T-cell (primary cell): ENCODE measurements at regions not wholly inside any gene's neighbourhood (a gene's known extent, or its start where the extent isn't known, plus 50 kb on each side); places are given as distances from the start of the nearest gene placed in this dataset.

Experiments used
- ATAC-seq, 4 experiments: fragments of 200-7000 bp in 3 of 4; fragments of 150-1000 bp in 1 of 4; cut with Tn5 transposase; replicated peaks in 1 of 4; 1 replicate in 3 of 4; 2 replicates in 1 of 4; pipeline ENCODE4 v1.10.0; 2021; ENCODE audit warnings: moderate library complexity in 3 of 4, mild to moderate bottlenecking in 2 of 4, moderate number of reproducible peaks in 1 of 4
- CTCF ChIA-PET, 2 donors: fragments of 300-600 bp; sonication (Branson Sonifier 250); formaldehyde crosslinking; loops; one replicate each; lab custom pipeline; 2022; ENCODE audit warnings: antibody characterized with exemption in 2 of 2; lab: Charles Lee
- POLR2A ChIA-PET, 2 donors: fragments of 300-600 bp; sonication (Branson Sonifier 250); formaldehyde crosslinking; loops; one replicate each; lab custom pipeline; 2022; ENCODE audit warnings: antibody characterized with exemption in 2 of 2; lab: Charles Lee
- DNase-seq, 35 experiments: peaks; one replicate each; pipeline versions ENCODE4 v3.0.0 to v3.0.0-alpha.2; 2013 to 2023
- H3K27ac ChIP-seq: one replicate; pipeline ENCODE4 v1.5.1; 2013; ENCODE audit warnings: low read length
- H3K27me3 ChIP-seq, 2 experiments: replicated peaks in 1 of 2; 1 replicate in 1 of 2; 2 replicates in 1 of 2; pipeline versions ENCODE4 v1.6.1 to v1.7.0; 2013; ENCODE audit warnings: low read length in 1 of 2, mixed read lengths in 1 of 2; ENCODE audit not compliant: control insufficient read depth in 2 of 2, insufficient read depth in 2 of 2; ENCODE audit errors: extremely low read depth in 1 of 2
- H3K36me3 ChIP-seq, 2 donors: 1 replicate in 1 of 2; 2 replicates in 1 of 2; pipeline versions ENCODE4 v1.6.1 to v1.7.0; 2013; ENCODE audit warnings: low read length in 1 of 2; ENCODE audit not compliant: control insufficient read depth in 2 of 2, insufficient read depth in 1 of 2; ENCODE audit errors: extremely low read depth in 1 of 2
- H3K4me1 ChIP-seq, 2 experiments: 1 replicate in 1 of 2; 2 replicates in 1 of 2; pipeline versions ENCODE4 v1.6.1 to v1.7.0; 2013; ENCODE audit warnings: low read length in 2 of 2, mixed read lengths in 1 of 2; ENCODE audit not compliant: insufficient read depth in 2 of 2, control insufficient read depth in 1 of 2; ENCODE audit errors: extremely low read depth in 1 of 2
- H3K4me3 ChIP-seq, 2 donors: 1 replicate in 1 of 2; 2 replicates in 1 of 2; pipeline versions ENCODE4 v1.5.1 to v1.7.0; 2013; ENCODE audit warnings: mild to moderate bottlenecking in 2 of 2, low read length in 1 of 2, moderate library complexity in 1 of 2; ENCODE audit not compliant: control insufficient read depth in 1 of 2; ENCODE audit errors: extremely low read depth in 1 of 2
- H3K9me3 ChIP-seq: 2 replicates; pipeline ENCODE4 v1.7.0; 2013
- H3K27ac Mint-ChIP-seq, 2 donors: one replicate each; pipeline ENCODE4 v1.8.0; 2020 to 2021; ENCODE audit warnings: mild to moderate bottlenecking in 2 of 2, mixed read lengths in 2 of 2
- H3K27me3 Mint-ChIP-seq, 2 donors: one replicate each; pipeline ENCODE4 v1.8.0; 2021 to 2022; ENCODE audit warnings: mixed read lengths in 2 of 2
- H3K36me3 Mint-ChIP-seq: one replicate; pipeline ENCODE4 v1.8.0; 2021; ENCODE audit warnings: mixed read lengths
- H3K4me1 Mint-ChIP-seq, 3 donors: one replicate each; pipeline ENCODE4 v1.8.0; 2020 to 2022; ENCODE audit warnings: mixed read lengths in 3 of 3, mild to moderate bottlenecking in 1 of 3
- H3K4me3 Mint-ChIP-seq, 3 donors: one replicate each; pipeline ENCODE4 v1.8.0; 2020 to 2022; ENCODE audit warnings: mild to moderate bottlenecking in 3 of 3, mixed read lengths in 3 of 3, moderate library complexity in 3 of 3
- H3K9me3 Mint-ChIP-seq, 3 donors: one replicate each; pipeline ENCODE4 v1.8.0; 2020 to 2022; ENCODE audit warnings: mixed read lengths in 3 of 3
- WGBS: methylation state at CpG from one replicate; pipeline ENCODE4 v1.1.5; 2013; ENCODE audit warnings: missing lambda C conversion rate; ENCODE audit not compliant: insufficient coverage; 5-methylcytosine and 5-hydroxymethylcytosine counted together

DNA sequence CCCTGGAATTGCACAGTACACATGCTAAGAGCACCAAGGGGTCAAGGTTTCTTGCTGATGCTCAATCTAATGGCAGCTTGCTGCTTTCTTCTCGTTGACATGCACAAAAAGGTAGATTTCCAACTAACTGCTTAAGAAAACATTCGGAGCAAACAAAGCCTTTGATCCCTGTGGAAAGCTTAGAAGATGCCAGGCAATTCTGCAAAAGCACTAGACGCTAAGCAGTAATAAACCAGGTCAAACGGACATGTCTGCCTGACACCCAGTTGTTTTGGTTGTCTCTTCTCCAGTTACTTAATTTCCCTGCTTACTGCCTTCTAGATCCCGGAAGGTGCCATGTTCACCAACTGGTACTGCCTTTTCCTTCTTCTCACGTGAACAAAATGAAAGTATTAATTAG lies 100.5 kb upstream of the TMCC3 start:
- no peaks in the 10 kb centered on the region for H3K4me1 Mint-ChIP-seq
- Histone ChIP-seq H3K4me3 (no peak overlapping the region), H3K4me1 (no peaks in the 10 kb centered on the region), H3K27me3 (peaks cover 0 to 6% of the 10 kb centered on the region in 2 experiments), H3K36me3 (no peaks in the 10 kb centered on the region), H3K9me3 (no peaks in the 10 kb centered on the region), H3K27ac (no peak overlapping the region)
- H3K27me3 Mint-ChIP-seq: peaks cover 8 to 10% of the 10 kb centered on the region in 2 donors
- no peak overlapping the region for H3K4me3 Mint-ChIP-seq
- POLR2A ChIA-PET: no interaction called here
- 86% methylated on average over 3 of the region's 6 CpGs for WGBS
- no peaks in the 10 kb centered on the region for H3K36me3 Mint-ChIP-seq
- no peak overlapping the region for H3K27ac Mint-ChIP-seq
- CTCF ChIA-PET: no interaction called here
- no peaks in the 10 kb centered on the region for H3K9me3 Mint-ChIP-seq
- no peak for DNase-seq
- ATAC-seq: no peak

DNA sequence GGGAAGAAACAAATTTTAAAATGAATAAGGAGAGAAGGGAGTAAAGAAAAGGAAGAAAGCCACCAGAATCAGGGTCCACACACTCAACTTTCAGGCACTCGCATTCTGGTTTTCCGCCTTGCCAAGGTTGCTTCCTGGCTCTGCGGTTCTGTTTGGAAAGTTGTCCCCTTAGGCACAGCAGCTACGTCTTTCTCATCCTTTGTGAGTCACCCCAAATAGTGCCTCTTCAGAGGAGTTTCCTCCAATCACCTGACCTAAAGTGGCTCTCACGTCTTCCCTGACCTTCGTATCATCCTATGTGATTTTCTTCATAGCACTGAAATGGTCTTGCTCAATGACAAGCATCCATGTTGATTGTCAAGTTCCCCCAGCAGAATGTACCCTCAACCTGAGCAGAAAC lies 99.5 kb upstream of the TMCC3 start:
- Mint-ChIP-seq H3K4me1 (no peaks in the 10 kb centered on the region), H3K27me3 (peaks cover 8 to 10% of the 10 kb centered on the region in 2 donors), H3K36me3 (no peaks in the 10 kb centered on the region), H3K27ac (no peak overlapping the region), H3K9me3 (no peaks in the 10 kb centered on the region), H3K4me3 (no peak overlapping the region)
- Histone ChIP-seq H3K9me3 (no peaks in the 10 kb centered on the region), H3K4me3 (no peak overlapping the region), H3K27ac (no peak overlapping the region), H3K36me3 (no peaks in the 10 kb centered on the region), H3K27me3 (peaks cover 0 to 6% of the 10 kb centered on the region in 2 experiments), H3K4me1 (no peaks in the 10 kb centered on the region)
- ChIA-PET POLR2A (no interaction called here), CTCF (no interaction called here)
- DNase-seq (no peak), ATAC-seq (no peak)
- whole genome bisulfite sequencing: 89% methylated on average over 6 of the region's 6 CpGs

- ATAC-seq: no peak
- no peaks in the 10 kb centered on the region for H3K9me3 Mint-ChIP-seq
- no peak overlapping the region for H3K27ac Mint-ChIP-seq
- POLR2A ChIA-PET: no interaction called here
- H3K36me3 Mint-ChIP-seq: no peaks in the 10 kb centered on the region
- WGBS: no CpG with 5 or more reads among the region's 7 CpGs
- Histone ChIP-seq H3K27ac (no peak overlapping the region), H3K9me3 (no peaks in the 10 kb centered on the region), H3K4me3 (no peak overlapping the region), H3K27me3 (peaks cover 0 to 6% of the 10 kb centered on the region in 2 experiments), H3K4me1 (no peaks in the 10 kb centered on the region), H3K36me3 (no peaks in the 10 kb centered on the region)
- H3K4me1 Mint-ChIP-seq: no peaks in the 10 kb centered on the region
- peaks cover 8 to 10% of the 10 kb centered on the region in 2 donors for H3K27me3 Mint-ChIP-seq
- no peak for DNase-seq
- CTCF ChIA-PET: no interaction called here
- no peak overlapping the region for H3K4me3 Mint-ChIP-seq
These were observed 99.1 kb upstream of the TMCC3 start for GRCh38 chr12:94749455-94749854.

GRCh38 chr12:94748726-94749421 lies 98.5 kb upstream of the TMCC3 start:
- no peak overlapping the region for H3K4me3 Mint-ChIP-seq
- peaks cover 8 to 10% of the 10 kb centered on the region in 2 donors for H3K27me3 Mint-ChIP-seq
- no peak for ATAC-seq
- H3K36me3 Mint-ChIP-seq: no peaks in the 10 kb centered on the region
- WGBS: 79% methylated on average over 2 of the region's 10 CpGs
- ChIA-PET POLR2A (no interaction called here), CTCF (no interaction called here)
- no peaks in the 10 kb centered on the region for H3K9me3 Mint-ChIP-seq
- H3K27ac Mint-ChIP-seq: no peak overlapping the region
- Histone ChIP-seq H3K9me3 (no peaks in the 10 kb centered on the region), H3K27me3 (peaks cover 0 to 6% of the 10 kb centered on the region in 2 experiments), H3K4me3 (no peak overlapping the region), H3K36me3 (no peaks in the 10 kb centered on the region), H3K4me1 (no peaks in the 10 kb centered on the region), H3K27ac (no peak overlapping the region)
- DNase-seq: no peak
- H3K4me1 Mint-ChIP-seq: no peaks in the 10 kb centered on the region

DNA sequence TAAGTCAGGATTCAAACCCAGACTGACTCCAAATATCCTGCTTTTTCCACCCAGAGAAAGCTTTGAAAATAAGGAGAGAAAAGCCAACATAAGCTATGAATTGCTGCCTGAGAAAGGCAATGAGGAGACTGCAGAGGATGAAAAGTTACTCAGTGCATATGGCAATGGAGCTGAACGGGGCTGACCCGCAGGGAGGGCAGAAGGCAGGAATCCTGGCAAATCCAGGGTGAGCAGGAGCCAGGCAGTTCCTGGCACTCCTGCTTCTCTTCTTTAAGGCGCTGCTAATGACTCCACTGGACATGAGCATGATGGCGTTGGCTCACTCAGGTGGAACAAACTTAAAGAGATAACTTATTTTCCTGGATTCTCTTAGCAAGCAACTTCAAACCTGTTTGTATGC lies 95.2 kb upstream of the TMCC3 start:
- ChIA-PET POLR2A (no interaction called here), CTCF (no interaction called here)
- ATAC-seq (no peak), DNase-seq (no peak)
- Histone ChIP-seq H3K36me3 (no peaks in the 10 kb centered on the region), H3K4me3 (no peak overlapping the region), H3K9me3 (no peaks in the 10 kb centered on the region), H3K27ac (no peak overlapping the region), H3K4me1 (no peaks in the 10 kb centered on the region), H3K27me3 (peaks cover 0 to 4% of the 10 kb centered on the region in 2 experiments)
- Mint-ChIP-seq H3K36me3 (no peaks in the 10 kb centered on the region), H3K9me3 (no peaks in the 10 kb centered on the region), H3K27me3 (peaks cover 9 to 20% of the 10 kb centered on the region in 2 donors), H3K4me3 (no peak overlapping the region), H3K4me1 (peaks cover 0 to 3% (median 0%) of the 10 kb centered on the region in 3 donors), H3K27ac (no peak overlapping the region)
- WGBS: 93% methylated on average over 4 of the region's 4 CpGs

- no peaks in the 10 kb centered on the region for H3K36me3 ChIP-seq
- Mint-ChIP-seq H3K4me3 (no peak overlapping the region), H3K9me3 (no peaks in the 10 kb centered on the region), H3K36me3 (no peaks in the 10 kb centered on the region), H3K27me3 (peaks cover 16 to 29% of the 10 kb centered on the region in 2 donors), H3K27ac (no peak overlapping the region), H3K4me1 (peaks cover 0 to 3% (median 0%) of the 10 kb centered on the region in 3 donors)
- no peaks in the 10 kb centered on the region for H3K9me3 ChIP-seq
- H3K4me1 ChIP-seq: no peaks in the 10 kb centered on the region
- no peak overlapping the region for H3K27ac ChIP-seq
- ChIA-PET CTCF (interaction anchor here in 1 of 2 donors (0.7 kb wide), 1 partner anchor 115 kb away, joined by 3 read pairs; no protein-coding TSS in a partner anchor), POLR2A (interaction anchor here in 1 of 2 donors (0.7 kb wide), 1 partner anchor 172 kb away, joined by 5 read pairs; no protein-coding TSS in a partner anchor)
- WGBS: no CpG with 5 or more reads among the region's 3 CpGs
- DNase-seq: no peak
- H3K4me3 ChIP-seq: no peak overlapping the region
- H3K27me3 ChIP-seq: peaks cover 0 to 7% of the 10 kb centered on the region in 2 experiments
- no peak for ATAC-seq
These were observed 92.8 kb upstream of the TMCC3 start for GRCh38 chr12:94743174-94743573.
